Activated CD4-positive, alpha-beta T cell treated with anti-CD3 and anti-CD28 coated beads, Interleukin-2, amount 10 ng/mL, durations not matched to agents 7 days and 5 days (primary cell): ENCODE measurements at regions not wholly inside any gene's neighbourhood (a gene's known extent, or its start where the extent isn't known, plus 50 kb on each side); places are given as distances from the start of the nearest gene placed in this dataset.
"Not testable (repeated sequence)": the region's sequence is repeated elsewhere in the genome, so short reads cannot be mapped to it uniquely, and the experiment has no call there.

Experiments used
- CTCF ChIA-PET: fragments of 350-600 bp; sonication (Branson Sonifier 250); formaldehyde crosslinking; loops from one replicate; lab custom pipeline; 2021; ENCODE audit warnings: antibody characterized with exemption; lab: Charles Lee
- POLR2A ChIA-PET: fragments of 350-600 bp; sonication (Branson Sonifier 250); formaldehyde crosslinking; loops from one replicate; lab custom pipeline; 2021; ENCODE audit warnings: antibody characterized with exemption; lab: Charles Lee
- DNase-seq: peaks from one replicate; pipeline ENCODE4 v3.0.0-alpha.2; 2020
- H3K27ac Mint-ChIP-seq: one replicate; pipeline ENCODE4 v1.8.0; 2021; ENCODE audit warnings: mild to moderate bottlenecking, moderate library complexity, mixed read lengths
- H3K27me3 Mint-ChIP-seq: one replicate; pipeline ENCODE4 v1.8.0; 2021; ENCODE audit warnings: mixed read lengths
- H3K36me3 Mint-ChIP-seq: one replicate; pipeline ENCODE4 v1.8.0; 2021; ENCODE audit warnings: low read depth, mixed read lengths
- H3K4me1 Mint-ChIP-seq: one replicate; pipeline ENCODE4 v1.8.0; 2021; ENCODE audit warnings: mixed read lengths
- H3K4me3 Mint-ChIP-seq: one replicate; pipeline ENCODE4 v1.8.0; 2021; ENCODE audit warnings: mild to moderate bottlenecking, moderate library complexity, mixed read lengths
- H3K9me3 Mint-ChIP-seq: one replicate; pipeline ENCODE4 v1.8.0; 2021; ENCODE audit warnings: mixed read lengths

GRCh38 chr9:12290166-12290869, 402.9 kb upstream of the TYRP1 start:
- POLR2A ChIA-PET = no interaction called here
- no peak overlapping the region for H3K4me3 Mint-ChIP-seq
- H3K36me3 Mint-ChIP-seq = no peaks in the 10 kb centered on the region
- no peak overlapping the region for H3K27ac Mint-ChIP-seq
- H3K4me1 Mint-ChIP-seq = no peaks in the 10 kb centered on the region
- H3K27me3 Mint-ChIP-seq = no peaks in the 10 kb centered on the region
- CTCF ChIA-PET = no interaction called here
- H3K9me3 Mint-ChIP-seq = peaks cover 2% of the 10 kb centered on the region
- DNase-seq = no peak

- Mint-ChIP-seq H3K9me3 (peaks cover 14% of the 10 kb centered on the region), H3K4me3 (no peak overlapping the region), H3K27me3 (no peaks in the 10 kb centered on the region), H3K4me1 (no peaks in the 10 kb centered on the region), H3K27ac (no peak overlapping the region), H3K36me3 (no peaks in the 10 kb centered on the region)
- no peak for DNase-seq
- ChIA-PET CTCF (interaction anchor here (0.6 kb wide), 1 partner anchor 84 kb away, joined by 3 read pairs; no protein-coding TSS in a partner anchor), POLR2A (no interaction called here)
Measured at GRCh38 chr9:12305211-12305610, 388.0 kb upstream of the TYRP1 start.

- POLR2A ChIA-PET = no interaction called here
Measured at GRCh38 chr9:12314589-12314988, 378.6 kb upstream of the TYRP1 start.

GRCh38 chr9:12318732-12319685, 374.2 kb upstream of the TYRP1 start:
- H3K4me1 Mint-ChIP-seq = no peaks in the 10 kb centered on the region
- ChIA-PET POLR2A (no interaction called here), CTCF (no interaction called here)
- H3K27me3 Mint-ChIP-seq = no peaks in the 10 kb centered on the region
- no peak for DNase-seq
- H3K27ac Mint-ChIP-seq = no peak overlapping the region
- H3K4me3 Mint-ChIP-seq = no peak overlapping the region
- H3K36me3 Mint-ChIP-seq = no peaks in the 10 kb centered on the region
- H3K9me3 Mint-ChIP-seq = peaks cover 6% of the 10 kb centered on the region

More at GRCh38 chr9:12314589-12314988, 378.6 kb upstream of the TYRP1 start:
- Mint-ChIP-seq H3K27ac (no peak overlapping the region), H3K4me1 (no peaks in the 10 kb centered on the region), H3K27me3 (no peaks in the 10 kb centered on the region), H3K9me3 (peaks cover 19% of the 10 kb centered on the region), H3K36me3 (no peaks in the 10 kb centered on the region), H3K4me3 (no peak overlapping the region)
- CTCF ChIA-PET = no interaction called here
- DNase-seq = no peak

GRCh38 chr9:12329623-12329985, 363.6 kb upstream of the TYRP1 start:
- H3K4me3 Mint-ChIP-seq = no peak overlapping the region
- CTCF ChIA-PET = no interaction called here
- POLR2A ChIA-PET = no interaction called here

GRCh38 chr9:12333966-12334365, 359.2 kb upstream of the TYRP1 start:
- H3K27me3 Mint-ChIP-seq, H3K36me3 Mint-ChIP-seq, H3K4me3 Mint-ChIP-seq, H3K27ac Mint-ChIP-seq, CTCF ChIA-PET, DNase-seq, POLR2A ChIA-PET, H3K4me1 Mint-ChIP-seq, H3K9me3 Mint-ChIP-seq: not testable (repeated sequence)

More at GRCh38 chr9:12329623-12329985, 363.6 kb upstream of the TYRP1 start:
- no peaks in the 10 kb centered on the region for H3K9me3 Mint-ChIP-seq
- H3K4me1 Mint-ChIP-seq = no peaks in the 10 kb centered on the region
- no peak for DNase-seq
- H3K27ac Mint-ChIP-seq = no peak overlapping the region
- no peaks in the 10 kb centered on the region for H3K27me3 Mint-ChIP-seq
- no peaks in the 10 kb centered on the region for H3K36me3 Mint-ChIP-seq

GRCh38 chr9:12350775-12351174, 342.4 kb upstream of the TYRP1 start:
- Mint-ChIP-seq H3K9me3 (peaks cover 6% of the 10 kb centered on the region), H3K27ac (no peak overlapping the region), H3K27me3 (no peaks in the 10 kb centered on the region), H3K4me3 (no peak overlapping the region), H3K4me1 (no peaks in the 10 kb centered on the region), H3K36me3 (no peaks in the 10 kb centered on the region)
- ChIA-PET CTCF (no interaction called here), POLR2A (no interaction called here)
- DNase-seq = no peak

- H3K27me3 Mint-ChIP-seq = no peaks in the 10 kb centered on the region
- no peak overlapping the region for H3K27ac Mint-ChIP-seq
- POLR2A ChIA-PET = no interaction called here
- H3K4me3 Mint-ChIP-seq = no peak overlapping the region
- DNase-seq = no peak
- H3K9me3 Mint-ChIP-seq = peaks cover 6% of the 10 kb centered on the region
- H3K36me3 Mint-ChIP-seq = no peaks in the 10 kb centered on the region
- no peaks in the 10 kb centered on the region for H3K4me1 Mint-ChIP-seq
- CTCF ChIA-PET = no interaction called here
Measured at GRCh38 chr9:12351293-12352044, 341.7 kb upstream of the TYRP1 start.

GRCh38 chr9:12352045-12352315, 341.2 kb upstream of the TYRP1 start:
- peaks cover 6% of the 10 kb centered on the region for H3K9me3 Mint-ChIP-seq
- DNase-seq = no peak
- H3K27ac Mint-ChIP-seq = no peak overlapping the region
- POLR2A ChIA-PET = no interaction called here
- H3K4me3 Mint-ChIP-seq = no peak overlapping the region
- H3K4me1 Mint-ChIP-seq = no peaks in the 10 kb centered on the region
- no peaks in the 10 kb centered on the region for H3K36me3 Mint-ChIP-seq
- CTCF ChIA-PET = no interaction called here
- H3K27me3 Mint-ChIP-seq = no peaks in the 10 kb centered on the region

- DNase-seq = no peak
- POLR2A ChIA-PET = no interaction called here
- H3K9me3 Mint-ChIP-seq = peaks cover 3% of the 10 kb centered on the region
Measured at GRCh38 chr9:12363439-12363838, 329.7 kb upstream of the TYRP1 start.

GRCh38 chr9:12368569-12368968, 324.6 kb upstream of the TYRP1 start:
- no peak for DNase-seq
- ChIA-PET POLR2A (no interaction called here), CTCF (no interaction called here)
- H3K27ac Mint-ChIP-seq = no peak overlapping the region
- H3K27me3 Mint-ChIP-seq = no peaks in the 10 kb centered on the region
- no peak overlapping the region for H3K4me3 Mint-ChIP-seq
- H3K9me3 Mint-ChIP-seq = peaks cover 3% of the 10 kb centered on the region
- H3K4me1 Mint-ChIP-seq = no peaks in the 10 kb centered on the region
- H3K36me3 Mint-ChIP-seq = no peaks in the 10 kb centered on the region

More at GRCh38 chr9:12363439-12363838, 329.7 kb upstream of the TYRP1 start:
- Mint-ChIP-seq H3K27me3 (no peaks in the 10 kb centered on the region), H3K4me1 (no peaks in the 10 kb centered on the region), H3K4me3 (no peak overlapping the region), H3K36me3 (no peaks in the 10 kb centered on the region), H3K27ac (no peak overlapping the region)
- CTCF ChIA-PET = no interaction called here

GRCh38 chr9:12391839-12392509, 301.2 kb upstream of the TYRP1 start:
- POLR2A ChIA-PET = no interaction called here
- no peak for DNase-seq
- peaks cover 3% of the 10 kb centered on the region for H3K9me3 Mint-ChIP-seq
- H3K27ac Mint-ChIP-seq = no peak overlapping the region
- CTCF ChIA-PET = no interaction called here
- no peak overlapping the region for H3K4me3 Mint-ChIP-seq
- no peaks in the 10 kb centered on the region for H3K36me3 Mint-ChIP-seq
- H3K27me3 Mint-ChIP-seq = no peaks in the 10 kb centered on the region
- H3K4me1 Mint-ChIP-seq = no peaks in the 10 kb centered on the region
